ENCODE measurements at regions not wholly inside any gene's neighbourhood (a gene's known extent, or its start where the extent isn't known, plus 50 kb on each side); places are given as distances from the start of the nearest gene placed in this dataset.

DNA sequence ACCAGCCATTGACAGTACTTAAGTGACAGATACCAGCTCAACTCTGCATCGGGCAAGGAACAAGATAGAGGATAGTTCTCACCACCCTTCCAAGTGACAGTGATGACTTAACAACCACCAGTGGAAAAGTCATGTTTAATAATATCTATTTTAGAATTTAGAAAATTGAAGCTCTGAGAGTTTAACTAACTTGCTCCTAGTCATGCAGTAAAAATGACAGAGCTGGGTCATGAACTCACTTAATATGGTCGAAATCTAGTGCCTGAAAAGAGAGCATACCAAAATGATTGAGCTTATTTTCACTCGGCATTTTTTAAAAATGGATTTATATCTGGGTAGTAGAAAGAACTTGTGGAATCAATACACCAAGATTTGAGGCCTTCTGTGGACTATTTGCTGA is 367.8 kb upstream of the IGFBP3 start:
- TF ChIP-seq POLR2A (IDR thresholded peaks at IDR 0.05; ENCODE audit: low read depth, low read length) (no peak), TAF1 (IDR thresholded peaks at IDR 0.05; ENCODE audit: low read depth, low read length) (no peak), POLR2AphosphoS5 (IDR thresholded peaks at IDR 0.05; ENCODE audit: low read depth, low read length) (no peak), PAX5 (IDR thresholded peaks at IDR 0.05; ENCODE audit: insufficient read depth, low read length, severe bottlenecking) (no peak), SPI1 (IDR thresholded peaks at IDR 0.05; ENCODE audit: low read depth, low read length) (no peak)
